ENCODE measurements at regions not wholly inside any gene's neighbourhood (a gene's known extent, or its start where the extent isn't known, plus 50 kb on each side); places are given as distances from the start of the nearest gene placed in this dataset.
"Not testable (repeated sequence)": the region's sequence is repeated elsewhere in the genome, so short reads cannot be mapped to it uniquely, and the experiment has no call there.

GRCh38 chr2:226282151-226282550, 517.5 kb downstream of the IRS1 start:
- H3K4me3 Mint-ChIP-seq: no peak overlapping the region
- peaks cover 10% of the 10 kb centered on the region for H3K27me3 Mint-ChIP-seq
- no peaks in the 10 kb centered on the region for H3K9me3 Mint-ChIP-seq (ENCODE audit: low read depth)
- H3K4me1 Mint-ChIP-seq (ENCODE audit: low read depth): no peaks in the 10 kb centered on the region
- no peak overlapping the region for H3K27ac Mint-ChIP-seq
- no peaks in the 10 kb centered on the region for H3K36me3 Mint-ChIP-seq

GRCh38 chr2:226280136-226280535, 519.5 kb downstream of the IRS1 start:
- H3K4me3 Mint-ChIP-seq; H3K9me3 Mint-ChIP-seq (ENCODE audit: low read depth); H3K27ac Mint-ChIP-seq; H3K36me3 Mint-ChIP-seq; H3K27me3 Mint-ChIP-seq; H3K4me1 Mint-ChIP-seq (ENCODE audit: low read depth): not testable (repeated sequence)

GRCh38 chr2:226275215-226275614, 524.4 kb downstream of the IRS1 start:
- no peaks in the 10 kb centered on the region for H3K36me3 Mint-ChIP-seq
- no peaks in the 10 kb centered on the region for H3K9me3 Mint-ChIP-seq (ENCODE audit: low read depth)
- no peak overlapping the region for H3K4me3 Mint-ChIP-seq
- no peak overlapping the region for H3K27ac Mint-ChIP-seq
- peaks cover 10% of the 10 kb centered on the region for H3K27me3 Mint-ChIP-seq
- H3K4me1 Mint-ChIP-seq (ENCODE audit: low read depth): no peaks in the 10 kb centered on the region

GRCh38 chr2:226274143-226274542, 525.5 kb downstream of the IRS1 start:
- peaks cover 15% of the 10 kb centered on the region for H3K27me3 Mint-ChIP-seq
- no peaks in the 10 kb centered on the region for H3K36me3 Mint-ChIP-seq
- no peak overlapping the region for H3K4me3 Mint-ChIP-seq
- no peak overlapping the region for H3K27ac Mint-ChIP-seq
- no peaks in the 10 kb centered on the region for H3K9me3 Mint-ChIP-seq (ENCODE audit: low read depth)
- H3K4me1 Mint-ChIP-seq (ENCODE audit: low read depth): no peaks in the 10 kb centered on the region

- Mint-ChIP-seq H3K27ac (no peak overlapping the region), H3K36me3 (no peaks in the 10 kb centered on the region), H3K4me3 (no peak overlapping the region), H3K27me3 (peaks cover 17% of the 10 kb centered on the region), H3K9me3 (ENCODE audit: low read depth) (no peaks in the 10 kb centered on the region), H3K4me1 (ENCODE audit: low read depth) (no peaks in the 10 kb centered on the region)
These were observed 526.2 kb downstream of the IRS1 start for GRCh38 chr2:226273440-226273839.

GRCh38 chr2:226272435-226272834, 527.2 kb downstream of the IRS1 start:
- Mint-ChIP-seq H3K27me3 (peaks cover 16% of the 10 kb centered on the region), H3K9me3 (ENCODE audit: low read depth) (no peaks in the 10 kb centered on the region), H3K36me3 (no peaks in the 10 kb centered on the region), H3K4me1 (ENCODE audit: low read depth) (no peaks in the 10 kb centered on the region), H3K27ac (no peak overlapping the region), H3K4me3 (no peak overlapping the region)

GRCh38 chr2:226270285-226271058, 529.1 kb downstream of the IRS1 start:
- Mint-ChIP-seq H3K36me3 (no peaks in the 10 kb centered on the region), H3K4me1 (ENCODE audit: low read depth) (no peaks in the 10 kb centered on the region)

GRCh38 chr2:226267516-226268289, 531.9 kb downstream of the IRS1 start:
- Mint-ChIP-seq H3K27ac (no peak overlapping the region), H3K27me3 (peaks cover 16% of the 10 kb centered on the region), H3K4me1 (ENCODE audit: low read depth) (no peaks in the 10 kb centered on the region)

More at GRCh38 chr2:226270285-226271058, 529.1 kb downstream of the IRS1 start:
- Mint-ChIP-seq H3K4me3 (no peak overlapping the region), H3K27ac (no peak overlapping the region), H3K27me3 (peaks cover 16% of the 10 kb centered on the region), H3K9me3 (ENCODE audit: low read depth) (no peaks in the 10 kb centered on the region)

GRCh38 chr2:226256709-226257376, 542.8 kb downstream of the IRS1 start:
- Mint-ChIP-seq H3K27me3 (peaks cover 8% of the 10 kb centered on the region), H3K4me3 (no peak overlapping the region), H3K9me3 (ENCODE audit: low read depth) (no peaks in the 10 kb centered on the region), H3K36me3 (no peaks in the 10 kb centered on the region), H3K27ac (no peak overlapping the region), H3K4me1 (ENCODE audit: low read depth) (no peaks in the 10 kb centered on the region)

More at GRCh38 chr2:226267516-226268289, 531.9 kb downstream of the IRS1 start:
- no peaks in the 10 kb centered on the region for H3K36me3 Mint-ChIP-seq
- H3K4me3 Mint-ChIP-seq: no peak overlapping the region
- no peaks in the 10 kb centered on the region for H3K9me3 Mint-ChIP-seq (ENCODE audit: low read depth)

GRCh38 chr2:226256237-226256636, 543.4 kb downstream of the IRS1 start:
- no peaks in the 10 kb centered on the region for H3K9me3 Mint-ChIP-seq (ENCODE audit: low read depth)
- no peak overlapping the region for H3K4me3 Mint-ChIP-seq
- H3K27ac Mint-ChIP-seq: no peak overlapping the region
- no peaks in the 10 kb centered on the region for H3K4me1 Mint-ChIP-seq (ENCODE audit: low read depth)
- no peaks in the 10 kb centered on the region for H3K36me3 Mint-ChIP-seq
- H3K27me3 Mint-ChIP-seq: peaks cover 8% of the 10 kb centered on the region

GRCh38 chr2:226251661-226252060, 548.0 kb downstream of the IRS1 start:
- Mint-ChIP-seq H3K36me3 (no peaks in the 10 kb centered on the region), H3K4me3 (no peak overlapping the region), H3K9me3 (ENCODE audit: low read depth) (no peaks in the 10 kb centered on the region), H3K4me1 (ENCODE audit: low read depth) (no peaks in the 10 kb centered on the region), H3K27ac (no peak overlapping the region), H3K27me3 (peaks cover 11% of the 10 kb centered on the region)

- peaks cover 3% of the 10 kb centered on the region for H3K36me3 Mint-ChIP-seq
- H3K4me1 Mint-ChIP-seq (ENCODE audit: low read depth): no peaks in the 10 kb centered on the region
- peaks cover 11% of the 10 kb centered on the region for H3K27me3 Mint-ChIP-seq
- H3K9me3 Mint-ChIP-seq (ENCODE audit: low read depth): peaks cover 10% of the 10 kb centered on the region
- H3K27ac Mint-ChIP-seq: no peak overlapping the region
- H3K4me3 Mint-ChIP-seq: no peak overlapping the region
These were observed 552.0 kb downstream of the IRS1 start for GRCh38 chr2:226247289-226248275.

GRCh38 chr2:226234187-226234586, 565.4 kb downstream of the IRS1 start:
- Mint-ChIP-seq H3K27ac (no peak overlapping the region), H3K4me3 (no peak overlapping the region), H3K36me3 (no peaks in the 10 kb centered on the region), H3K27me3 (peaks cover 7% of the 10 kb centered on the region), H3K4me1 (ENCODE audit: low read depth) (no peaks in the 10 kb centered on the region), H3K9me3 (ENCODE audit: low read depth) (no peaks in the 10 kb centered on the region)

GRCh38 chr2:226233388-226233787, 566.2 kb downstream of the IRS1 start:
- Mint-ChIP-seq H3K9me3 (ENCODE audit: low read depth) (no peaks in the 10 kb centered on the region), H3K4me3 (no peak overlapping the region), H3K27me3 (peaks cover 7% of the 10 kb centered on the region), H3K4me1 (ENCODE audit: low read depth) (no peaks in the 10 kb centered on the region), H3K36me3 (no peaks in the 10 kb centered on the region), H3K27ac (no peak overlapping the region)

Measured in activated naive CD8-positive, alpha-beta T cell (primary cell).